K562 (cell line): ENCODE measurements at regions not wholly inside any gene's neighbourhood (a gene's known extent, or its start where the extent isn't known, plus 50 kb on each side); places are given as distances from the start of the nearest gene placed in this dataset.

ENCODE experiments used
- ATAC-seq: fragments of 200-7000 bp; cut with Tn5 transposase; 3 replicates; pipeline ENCODE4 v1.9.1; 2020; ENCODE audit warnings: moderate library complexity
- BruUV-seq: library from RNA; stranded (reverse); fragments of 400-500 nt; replicated peaks from 2 replicates; lab custom pipeline; 2021; lab: Mats Ljungman, UMichigan
- CTCF ChIA-PET: fragments of 300-600 bp; formaldehyde crosslinking; extraction: SDS; loops from one replicate; lab custom pipeline; 2021; ENCODE audit warnings: low intra/inter-chr PET ratio; lab: Yijun Ruan, JAX
- POLR2A ChIA-PET: fragments of 300-600, 350-650 bp; sonication (Branson Sonifier 250); formaldehyde crosslinking; extraction: SDS; loops from one replicate; lab custom pipeline; 2021; ENCODE audit warnings: antibody characterized with exemption, inconsistent platforms; lab: Yijun Ruan, JAX
- DNase-seq, 4 experiments: peaks; one replicate each; pipeline versions ENCODE4 v3.0.0 to v3.0.0-alpha.2; 2011 to 2018; ENCODE audit warnings: low spot score in 3 of 4, mixed read lengths in 3 of 4; ENCODE audit errors: extremely low read depth in 1 of 4
- FAIRE-seq: peaks from 2 replicates; lab custom pipeline; 2011; peaks lifted over from hg19 to GRCh38; lab: Jason Lieb, UNC
- H2AFZ ChIP-seq: 2 replicates; pipeline ENCODE4 v1.6.0; 2011; ENCODE audit warnings: low read depth, low read length, control low read depth, inconsistent platforms
- H3K27ac ChIP-seq: fragments of 200-600 bp; 3 replicates; pipeline ENCODE4 v1.8.0; 2011; ENCODE audit warnings: low read depth, mild to moderate bottlenecking, control low read depth, inconsistent platforms, low read length, moderate library complexity, mixed read lengths; ENCODE audit errors: extremely low read depth
- H3K27me3 ChIP-seq, 2 experiments: fragments of 300-600 bp in 1 of 2; 2 replicates in 1 of 2; 3 replicates in 1 of 2; pipeline versions ENCODE4 v1.6.0 to v1.8.0; 2011; ENCODE audit warnings: inconsistent platforms in 2 of 2, low read length in 2 of 2, mild to moderate bottlenecking in 1 of 2, mixed read lengths in 1 of 2, moderate library complexity in 1 of 2; ENCODE audit not compliant: control insufficient read depth in 2 of 2, insufficient read depth in 2 of 2
- H3K36me3 ChIP-seq: fragments of 300-600 bp; 3 replicates; pipeline ENCODE4 v1.8.0; 2011; ENCODE audit warnings: mild to moderate bottlenecking, low read length, inconsistent platforms; ENCODE audit not compliant: control insufficient read depth, insufficient read depth
- H3K4me1 ChIP-seq, 2 experiments: fragments of 200-600 bp in 1 of 2; replicated peaks in 1 of 2; 2 replicates in 1 of 2; 3 replicates in 1 of 2; pipeline versions ENCODE4 v1.5.1 to v1.8.0; 2011; ENCODE audit warnings: inconsistent platforms in 2 of 2, low read length in 2 of 2, mild to moderate bottlenecking in 1 of 2, mixed read lengths in 1 of 2, moderate library complexity in 1 of 2; ENCODE audit not compliant: control insufficient read depth in 2 of 2, insufficient read depth in 2 of 2
- H3K4me2 ChIP-seq: 2 replicates; pipeline ENCODE4 v1.6.1; 2011; ENCODE audit warnings: low read length, control low read depth, inconsistent platforms, mixed read lengths; ENCODE audit not compliant: insufficient read depth
- H3K4me3 ChIP-seq: fragments of 200-600 bp; sonication (generic), shearing (Covaris generic); 2 replicates; pipeline ENCODE4 v1.5.1; 2016; ENCODE audit warnings: control low read depth, inconsistent platforms
- H3K79me2 ChIP-seq: fragments of 200-600 bp; 3 replicates; pipeline ENCODE4 v1.8.0; 2011; ENCODE audit warnings: low read length, inconsistent platforms; ENCODE audit not compliant: control insufficient read depth, insufficient read depth
- H3K9ac ChIP-seq, 2 experiments: 2 replicates each; pipeline versions ENCODE4 v1.6.0 to v1.6.1; 2011; ENCODE audit warnings: low read depth in 2 of 2, low read length in 2 of 2, control low read depth in 1 of 2, inconsistent platforms in 1 of 2, mild to moderate bottlenecking in 1 of 2, mixed read lengths in 1 of 2; ENCODE audit not compliant: insufficient read depth in 1 of 2
- H3K9me1 ChIP-seq: one replicate; pipeline ENCODE4 v1.6.0; 2011; ENCODE audit warnings: inconsistent platforms, mild to moderate bottlenecking, low read length, moderate library complexity; ENCODE audit not compliant: control insufficient read depth, insufficient read depth
- H3K9me3 ChIP-seq: replicated peaks from 2 replicates; pipeline ENCODE4 v1.5.1; 2011; ENCODE audit warnings: low read depth, low read length, inconsistent platforms; ENCODE audit not compliant: control insufficient read depth, insufficient read depth
- H4K20me1 ChIP-seq: replicated peaks from 2 replicates; pipeline ENCODE4 v1.6.1; 2011; ENCODE audit warnings: low read length, inconsistent platforms, mixed read lengths; ENCODE audit not compliant: control insufficient read depth, insufficient read depth
- C11orf30 ChIP-seq: fragments of 450-650 bp; IDR thresholded peaks from 2 replicates; pipeline ENCODE4 v1.6.1; 2016; ENCODE audit warnings: low read depth, mild to moderate bottlenecking
- JUND ChIP-seq, 2 experiments: IDR thresholded peaks; 2 replicates in 1 of 2; 3 replicates in 1 of 2; pipeline ENCODE4 v1.6.1; 2011; ENCODE audit warnings: borderline replicate concordance in 2 of 2, low read depth in 2 of 2, low read length in 2 of 2, improper control_type of control experiment in 1 of 2, missing biosample characterization in 1 of 2, missing genetic modification characterization in 1 of 2, missing genetic modification reagents in 1 of 2
- RBBP5 ChIP-seq: fragments of 200-600 bp; sonication (generic); IDR thresholded peaks from 2 replicates; pipeline ENCODE4 v1.6.1; 2012; ENCODE audit warnings: borderline replicate concordance, mild to moderate bottlenecking, low read length, control low read depth, inconsistent platforms; ENCODE audit not compliant: insufficient read depth, poor library complexity, severe bottlenecking
- SMARCB1 ChIP-seq: IDR thresholded peaks from 2 replicates; pipeline ENCODE4 v1.6.1; 2011; ENCODE audit warnings: improper control_type of control experiment, low read depth; ENCODE audit not compliant: insufficient read length
- SPI1 ChIP-seq: IDR thresholded peaks from 2 replicates; pipeline ENCODE4 v1.6.1; 2011; ENCODE audit warnings: low read depth, low read length, control low read depth, borderline replicate concordance
- ZBTB11 ChIP-seq, 3 experiments: fragments of 200-800 bp in 1 of 3; fragments of 250-450 bp in 1 of 3; fragments of 450-650 bp in 1 of 3; sonication (Bioruptor Pico) in 1 of 3; sonication (Bioruptor generic) in 1 of 3; formaldehyde crosslinking in 1 of 3; IDR thresholded peaks; 2 replicates each; pipeline versions ENCODE4 v1.6.1 to v1.8.0; 2016 to 2022; ENCODE audit warnings: mild to moderate bottlenecking in 2 of 3, missing genetic modification characterization in 2 of 3, missing compliant biosample characterization in 1 of 3, moderate library complexity in 1 of 3
- ZNF408 ChIP-seq: fragments of 250-450 bp; sonication (Bioruptor Pico); IDR thresholded peaks from 2 replicates; pipeline ENCODE4 v1.4.0; 2020; ENCODE audit warnings: low read depth, mild to moderate bottlenecking, moderate library complexity
- ZNF589 ChIP-seq: fragments of 200-800 bp; sonication (Bioruptor generic); IDR thresholded peaks from 2 replicates; pipeline ENCODE4 v1.6.1; 2016; ENCODE audit warnings: low read depth, missing genetic modification characterization, missing compliant biosample characterization
- WGBS: fragments of 100-300 bp; shearing (Covaris generic); methylation state at CpG from one replicate; pipeline ENCODE4 v1.1.6; 2016; ENCODE audit warnings: low coverage, mixed read lengths; ENCODE audit not compliant: insufficient coverage; ENCODE audit errors: missing lambda C conversion rate; 5-methylcytosine and 5-hydroxymethylcytosine counted together
- in situ Hi-C: fragments of 300-500 bp; cut with MboI; formaldehyde crosslinking; loops from 4 replicates; pipeline ENCODE4 v1.15.0; 2018; ENCODE audit warnings: inconsistent platforms, mixed read lengths
- intact Hi-C: fragments of 100-400 bp; cut with micrococcal nuclease; formaldehyde crosslinking; loops from 2 replicates; pipeline ENCODE4 v1.14.2; 2022
- TF ChIP-seq, protein P1 (sequence below): fragments of 200-800 bp; sonication (Bioruptor generic); IDR thresholded peaks from 2 replicates; pipeline ENCODE4 v1.6.1; 2017; ENCODE audit warnings: missing genetic modification characterization, missing compliant biosample characterization

DNA sequence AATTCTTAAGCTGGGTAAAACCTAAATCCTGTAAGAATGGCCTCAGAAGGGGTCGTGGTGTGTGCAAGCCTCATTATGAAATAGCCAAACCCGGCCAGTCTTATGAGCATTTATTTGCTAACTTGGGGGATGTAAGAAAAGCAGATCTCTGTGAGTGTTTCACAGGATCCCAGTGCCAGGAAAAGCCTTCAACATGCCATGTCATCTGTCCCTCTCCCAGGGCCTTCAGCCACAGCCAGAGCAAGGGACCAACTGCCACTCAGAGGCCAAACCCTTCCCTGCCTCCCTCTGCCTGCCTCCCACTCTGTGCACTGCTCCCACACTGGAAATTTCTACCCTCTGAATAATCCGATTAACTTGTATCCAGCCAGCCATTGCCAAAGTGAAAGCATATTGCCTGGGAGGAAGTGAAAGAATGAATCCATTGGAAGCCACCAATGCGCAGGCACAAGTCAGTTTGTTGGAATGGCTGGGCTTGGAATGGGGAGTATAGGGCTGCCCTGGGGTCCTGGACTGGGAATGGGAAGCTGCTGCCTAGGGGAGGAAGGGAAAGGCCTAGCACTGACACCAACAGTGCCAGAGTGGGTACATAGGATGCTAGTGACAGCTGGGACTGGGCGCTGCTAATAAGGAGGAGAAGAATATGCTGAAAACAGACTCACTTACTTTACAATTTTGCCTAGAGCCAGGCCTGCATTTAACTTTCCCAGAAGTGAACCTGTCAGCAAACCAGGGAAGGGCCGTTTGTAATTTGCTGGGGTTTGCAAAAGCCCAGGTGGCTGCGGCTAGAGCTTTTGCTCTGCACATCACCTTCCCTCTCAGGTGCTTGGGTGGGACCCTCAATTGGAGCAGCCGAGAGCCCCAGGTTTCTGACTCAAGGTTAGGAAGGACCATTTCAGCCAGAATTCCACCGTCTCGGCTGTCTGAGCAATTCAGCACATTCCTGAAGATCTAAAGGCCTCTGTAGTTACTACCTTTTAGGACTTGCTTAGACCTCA lies 146.6 kb upstream of the NCK2 start:
- H3K27me3 ChIP-seq = no peaks in the 10 kb centered on the region
- H3K9me3 ChIP-seq = no peaks in the 10 kb centered on the region
- ATAC-seq (no peak), DNase-seq (no peak), FAIRE-seq (no peak)
- H3K79me2 ChIP-seq = no peaks in the 10 kb centered on the region
- peak overlapping the region; percentile 17; the same call in 1 of the 2 replicates for H2AFZ ChIP-seq
- no peak overlapping the region for H3K27ac ChIP-seq
- in situ Hi-C loops = no loop called here
- WGBS = 77% methylated on average over 10 of the region's 10 CpGs
- no peaks in the 10 kb centered on the region for H4K20me1 ChIP-seq
- intact Hi-C loops = no loop called here
- no peaks in the 10 kb centered on the region for H3K36me3 ChIP-seq
- no peaks in the 10 kb centered on the region for H3K9me1 ChIP-seq
- peak overlapping the region in 1 of 2 experiments; percentile 77; a peak in 1 of 4 replicates for H3K9ac ChIP-seq
- ChIA-PET POLR2A (no interaction called here), CTCF (no interaction called here)
- BruUV-seq = no TSS peak
- no peak overlapping the region for H3K4me3 ChIP-seq
- H3K4me1 ChIP-seq = peaks cover 12 to 31% of the 10 kb centered on the region in 2 experiments; a peak in 4 of 5 replicates
- TF ChIP-seq SMARCB1 (no peak), JUND (IDR thresholded peaks at IDR 0.05; ENCODE audit: borderline replicate concordance, low read depth, low read length) (no peak), JUND (tag; IDR thresholded peaks at IDR 0.05; ENCODE audit: borderline replicate concordance, low read depth, low read length) (0 out of 3 replicates have a peak, but pooled peaks have one; percentile 20), RBBP5 (no peak), ZBTB11 (CRISPR knock-in tag; IDR thresholded peaks at IDR 0.05) (0 out of 6 replicates have a peak, but pooled peaks of 1 of the 3 experiments have one; percentile 15), SPI1 (peak; percentile 43; the same call in 1 of the 2 replicates), C11orf30 (no peak), ZNF408 (CRISPR knock-in tag) (no peak), ZNF589 (CRISPR knock-in tag) (peak; percentile 56; the same call in 1 of the 2 replicates)
- TF ChIP-seq, protein P1, sequence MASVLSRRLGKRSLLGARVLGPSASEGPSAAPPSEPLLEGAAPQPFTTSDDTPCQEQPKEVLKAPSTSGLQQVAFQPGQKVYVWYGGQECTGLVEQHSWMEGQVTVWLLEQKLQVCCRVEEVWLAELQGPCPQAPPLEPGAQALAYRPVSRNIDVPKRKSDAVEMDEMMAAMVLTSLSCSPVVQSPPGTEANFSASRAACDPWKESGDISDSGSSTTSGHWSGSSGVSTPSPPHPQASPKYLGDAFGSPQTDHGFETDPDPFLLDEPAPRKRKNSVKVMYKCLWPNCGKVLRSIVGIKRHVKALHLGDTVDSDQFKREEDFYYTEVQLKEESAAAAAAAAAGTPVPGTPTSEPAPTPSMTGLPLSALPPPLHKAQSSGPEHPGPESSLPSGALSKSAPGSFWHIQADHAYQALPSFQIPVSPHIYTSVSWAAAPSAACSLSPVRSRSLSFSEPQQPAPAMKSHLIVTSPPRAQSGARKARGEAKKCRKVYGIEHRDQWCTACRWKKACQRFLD (CRISPR knock-in tag) = 0 out of 2 replicates have a peak, but pooled peaks have one; percentile 13
- no peak overlapping the region for H3K4me2 ChIP-seq
